ENCODE measurements at regions not wholly inside any gene's neighbourhood (a gene's known extent, or its start where the extent isn't known, plus 50 kb on each side); places are given as distances from the start of the nearest gene placed in this dataset.

GRCh38 chr10:55048830-55049498 lies 247.9 kb upstream of the PCDH15 start:
- TF ChIP-seq CTCF (conservative IDR thresholded peaks at IDR 0.05) = no peak
- no peak for TF ChIP-seq ZFX (IDR thresholded peaks at IDR 0.05)

Measured in C4-2B (cell line).